ENCODE measurements at regions not wholly inside any gene's neighbourhood (a gene's known extent, or its start where the extent isn't known, plus 50 kb on each side); places are given as distances from the start of the nearest gene placed in this dataset.

DNA sequence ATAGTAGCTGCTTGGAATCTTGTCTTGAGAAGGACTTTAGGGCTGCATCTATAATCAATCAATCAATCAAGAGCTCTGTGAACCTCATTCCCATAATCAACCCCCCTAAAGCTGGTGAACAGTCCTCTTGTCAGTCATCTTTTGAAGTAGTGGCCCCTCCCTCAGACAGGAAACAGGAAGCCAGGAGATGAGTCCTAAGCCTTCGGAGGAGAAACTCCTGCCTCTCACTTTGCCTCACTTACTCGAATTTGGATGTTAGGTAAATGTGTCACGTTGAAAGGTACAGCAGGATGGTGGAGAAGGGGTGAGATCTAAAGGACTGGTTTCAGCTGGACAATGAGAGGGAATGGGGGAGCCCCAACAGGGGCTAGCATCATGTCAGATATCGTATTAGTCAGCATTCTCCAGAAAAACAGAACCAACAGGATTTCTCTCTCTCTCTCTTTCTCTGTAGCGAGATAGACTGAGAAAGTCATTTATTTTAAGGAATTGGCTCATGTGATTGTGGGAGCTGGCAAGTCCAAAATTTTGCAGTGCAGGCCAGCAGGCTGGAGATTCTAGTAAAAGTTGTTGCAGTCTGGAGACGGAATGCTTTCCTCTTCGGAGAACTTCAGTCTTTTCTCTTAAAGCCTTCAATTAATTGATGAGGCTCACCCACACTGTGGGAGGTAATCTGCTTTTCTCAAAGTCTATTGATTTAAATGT, 144.4 kb upstream of the PWP1 start:
- peaks cover 3% of the 10 kb centered on the region for H3K36me3 Mint-ChIP-seq (ENCODE audit: insufficient read depth)
- H3K9me3 Mint-ChIP-seq, result no peaks in the 10 kb centered on the region
- H3K27me3 Mint-ChIP-seq, result no peaks in the 10 kb centered on the region
- no peak overlapping the region for H3K27ac Mint-ChIP-seq (ENCODE audit: low read depth)
- DNase-seq (ENCODE audit: low spot score in 2 of 2) (no peak), ATAC-seq (replicated peaks; ENCODE audit: extremely low read depth, poor library complexity, severe bottlenecking) (no peak)
- no peak overlapping the region for H3K4me3 Mint-ChIP-seq
- peaks cover 5% of the 10 kb centered on the region for H3K4me1 Mint-ChIP-seq

- Mint-ChIP-seq H3K36me3 (ENCODE audit: insufficient read depth) (peaks cover 7% of the 10 kb centered on the region), H3K4me3 (no peak overlapping the region), H3K9me3 (no peaks in the 10 kb centered on the region), H3K4me1 (peaks cover 5% of the 10 kb centered on the region), H3K27ac (ENCODE audit: low read depth) (no peak overlapping the region), H3K27me3 (no peaks in the 10 kb centered on the region)
- DNase-seq (ENCODE audit: low spot score in 2 of 2) (no peak), ATAC-seq (replicated peaks; ENCODE audit: extremely low read depth, poor library complexity, severe bottlenecking) (no peak)
Observed at GRCh38 chr12:107543416-107543815, 142.2 kb upstream of the PWP1 start.

DNA sequence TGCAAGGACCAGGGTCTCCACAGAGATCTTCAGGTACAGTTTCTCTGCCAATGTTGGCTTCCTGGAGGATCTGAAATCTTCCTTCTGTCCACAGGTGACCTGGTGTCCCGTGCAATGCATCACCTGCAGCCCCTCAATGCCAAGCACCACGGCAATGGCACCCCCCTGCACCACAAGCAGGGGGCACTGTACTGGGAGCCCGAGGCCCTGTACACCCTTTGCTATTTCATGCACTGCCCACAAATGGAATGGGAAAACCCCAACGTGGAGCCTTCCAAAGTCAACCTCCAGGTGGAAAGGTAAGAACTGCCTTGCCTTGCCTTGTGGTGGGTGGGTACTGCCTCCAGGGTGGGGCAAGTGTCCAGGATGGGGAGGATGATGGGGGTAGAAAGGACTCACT, 141.8 kb upstream of the PWP1 start:
- no peaks in the 10 kb centered on the region for H3K9me3 Mint-ChIP-seq
- DNase-seq (ENCODE audit: low spot score in 2 of 2) (no peak), ATAC-seq (replicated peaks; ENCODE audit: extremely low read depth, poor library complexity, severe bottlenecking) (no peak)
- H3K27me3 Mint-ChIP-seq, result no peaks in the 10 kb centered on the region
- H3K36me3 Mint-ChIP-seq (ENCODE audit: insufficient read depth), result peaks cover 7% of the 10 kb centered on the region
- no peak overlapping the region for H3K27ac Mint-ChIP-seq (ENCODE audit: low read depth)
- no peak overlapping the region for H3K4me3 Mint-ChIP-seq
- peaks cover 5% of the 10 kb centered on the region for H3K4me1 Mint-ChIP-seq

DNA sequence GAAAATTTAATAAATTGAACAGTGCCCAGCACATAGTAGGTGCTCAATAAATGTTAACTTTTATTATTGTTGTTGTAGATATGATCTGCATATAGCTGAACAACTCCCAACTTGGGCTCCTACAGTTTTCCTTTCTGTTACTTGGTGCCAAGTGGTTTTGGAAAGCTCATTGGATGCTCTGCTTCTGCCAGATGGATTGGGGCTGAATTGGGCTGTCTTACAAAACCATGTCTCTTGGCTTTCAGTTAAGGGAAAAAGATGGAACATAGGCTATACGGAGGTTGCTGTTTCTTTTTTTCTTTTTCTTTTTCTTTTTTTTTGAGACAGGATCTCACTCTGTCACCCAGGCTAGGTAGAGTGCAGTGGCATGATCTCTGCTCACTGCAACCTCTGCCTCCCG, 140.7 kb upstream of the PWP1 start:
- H3K36me3 Mint-ChIP-seq (ENCODE audit: insufficient read depth), result peaks cover 7% of the 10 kb centered on the region
- DNase-seq (ENCODE audit: low spot score in 2 of 2), result no peak
- no peak overlapping the region for H3K27ac Mint-ChIP-seq (ENCODE audit: low read depth)
- H3K9me3 Mint-ChIP-seq, result no peaks in the 10 kb centered on the region
- no peak overlapping the region for H3K4me3 Mint-ChIP-seq
- ATAC-seq (replicated peaks; ENCODE audit: extremely low read depth, poor library complexity, severe bottlenecking), result no peak
- peaks cover 5% of the 10 kb centered on the region for H3K4me1 Mint-ChIP-seq
- H3K27me3 Mint-ChIP-seq, result no peaks in the 10 kb centered on the region

- DNase-seq (ENCODE audit: low spot score in 2 of 2) (no peak), ATAC-seq (replicated peaks; ENCODE audit: extremely low read depth, poor library complexity, severe bottlenecking) (no peak)
- Mint-ChIP-seq H3K27me3 (no peaks in the 10 kb centered on the region), H3K4me3 (no peak overlapping the region), H3K36me3 (ENCODE audit: insufficient read depth) (peaks cover 7% of the 10 kb centered on the region), H3K4me1 (peaks cover 5% of the 10 kb centered on the region), H3K9me3 (no peaks in the 10 kb centered on the region), H3K27ac (ENCODE audit: low read depth) (no peak overlapping the region)
Observed at GRCh38 chr12:107545737-107546353, 139.8 kb upstream of the PWP1 start.

- no peaks in the 10 kb centered on the region for H3K9me3 Mint-ChIP-seq
- H3K4me3 Mint-ChIP-seq, result no peak overlapping the region
- no peak overlapping the region for H3K27ac Mint-ChIP-seq (ENCODE audit: low read depth)
- no peaks in the 10 kb centered on the region for H3K27me3 Mint-ChIP-seq
- no peak for ATAC-seq (replicated peaks; ENCODE audit: extremely low read depth, poor library complexity, severe bottlenecking)
- DNase-seq (ENCODE audit: low spot score in 2 of 2), result no peak
- peaks cover 5% of the 10 kb centered on the region for H3K4me1 Mint-ChIP-seq
- H3K36me3 Mint-ChIP-seq (ENCODE audit: insufficient read depth), result peaks cover 7% of the 10 kb centered on the region
Observed at GRCh38 chr12:107547389-107547788, 138.2 kb upstream of the PWP1 start.

GRCh38 chr12:107549651-107550480, 135.7 kb upstream of the PWP1 start:
- H3K4me1 Mint-ChIP-seq, result peaks cover 5% of the 10 kb centered on the region
- ATAC-seq (replicated peaks; ENCODE audit: extremely low read depth, poor library complexity, severe bottlenecking), result no peak
- no peak for DNase-seq (ENCODE audit: low spot score in 2 of 2)
- H3K4me3 Mint-ChIP-seq, result no peak overlapping the region
- no peaks in the 10 kb centered on the region for H3K9me3 Mint-ChIP-seq
- no peaks in the 10 kb centered on the region for H3K27me3 Mint-ChIP-seq
- H3K36me3 Mint-ChIP-seq (ENCODE audit: insufficient read depth), result peaks cover 6% of the 10 kb centered on the region
- no peak overlapping the region for H3K27ac Mint-ChIP-seq (ENCODE audit: low read depth)

GRCh38 chr12:107551434-107551833, 134.2 kb upstream of the PWP1 start:
- Mint-ChIP-seq H3K36me3 (ENCODE audit: insufficient read depth) (peaks cover 4% of the 10 kb centered on the region), H3K4me1 (no peaks in the 10 kb centered on the region), H3K27me3 (no peaks in the 10 kb centered on the region), H3K9me3 (no peaks in the 10 kb centered on the region), H3K4me3 (no peak overlapping the region), H3K27ac (ENCODE audit: low read depth) (no peak overlapping the region)
- no peak for DNase-seq (ENCODE audit: low spot score in 2 of 2)
- ATAC-seq (replicated peaks; ENCODE audit: extremely low read depth, poor library complexity, severe bottlenecking), result no peak

DNA sequence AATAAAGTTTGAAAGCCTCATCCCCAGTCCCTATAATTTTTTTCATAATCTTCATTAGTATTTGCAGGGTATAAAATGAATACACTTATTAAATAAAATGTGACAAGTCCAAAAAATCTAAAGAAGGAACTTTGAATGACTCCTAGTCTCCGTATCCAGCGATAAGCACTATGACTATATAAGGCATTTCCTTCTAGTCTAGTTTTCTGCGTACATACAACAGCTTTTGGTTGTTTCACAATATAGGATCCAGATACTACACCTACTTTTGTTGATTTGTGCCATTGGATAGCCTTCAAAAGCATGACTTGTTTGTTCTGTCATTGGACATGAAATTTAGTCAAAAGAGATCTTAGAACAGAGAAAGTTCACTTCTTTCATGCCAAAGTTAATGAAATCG, 133.3 kb upstream of the PWP1 start:
- DNase-seq (ENCODE audit: low spot score in 2 of 2) (no peak), ATAC-seq (replicated peaks; ENCODE audit: extremely low read depth, poor library complexity, severe bottlenecking) (no peak)
- Mint-ChIP-seq H3K36me3 (ENCODE audit: insufficient read depth) (peaks cover 4% of the 10 kb centered on the region), H3K27me3 (no peaks in the 10 kb centered on the region), H3K4me3 (no peak overlapping the region), H3K4me1 (no peaks in the 10 kb centered on the region), H3K27ac (ENCODE audit: low read depth) (no peak overlapping the region), H3K9me3 (no peaks in the 10 kb centered on the region)

DNA sequence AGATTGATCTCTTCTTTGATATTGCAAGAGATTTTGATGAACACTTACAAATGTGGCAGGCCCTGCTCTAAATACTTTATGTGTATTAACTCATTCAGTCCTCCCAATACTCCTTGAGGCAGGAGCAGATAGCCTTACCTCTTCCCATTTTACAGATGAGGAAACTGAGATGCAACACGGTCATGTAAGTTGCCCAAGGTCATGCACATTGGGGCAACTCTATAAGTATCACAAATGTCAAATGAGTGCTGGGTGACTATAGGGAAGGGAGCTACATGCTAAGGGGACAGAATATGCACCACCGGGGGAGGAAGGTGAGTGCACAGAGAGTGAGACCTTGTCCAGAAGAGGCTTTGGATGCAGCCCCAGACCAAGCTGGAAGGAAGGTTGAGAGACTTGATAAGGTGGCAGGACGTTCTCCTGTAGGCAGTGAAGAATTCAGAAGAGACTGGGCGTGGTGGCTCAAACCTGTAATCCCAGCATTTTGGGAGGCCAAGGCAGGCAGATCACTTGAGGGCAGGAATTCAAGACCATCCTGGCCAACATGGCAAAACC, 132.3 kb upstream of the PWP1 start:
- no peaks in the 10 kb centered on the region for H3K27me3 Mint-ChIP-seq
- no peak overlapping the region for H3K4me3 Mint-ChIP-seq

GRCh38 chr12:107554941-107555340, 130.7 kb upstream of the PWP1 start:
- H3K4me1 Mint-ChIP-seq, result no peaks in the 10 kb centered on the region
- H3K9me3 Mint-ChIP-seq, result no peaks in the 10 kb centered on the region
- H3K27me3 Mint-ChIP-seq, result no peaks in the 10 kb centered on the region
- ATAC-seq (replicated peaks; ENCODE audit: extremely low read depth, poor library complexity, severe bottlenecking) (no peak), DNase-seq (ENCODE audit: low spot score in 2 of 2) (no peak)
- peaks cover 2% of the 10 kb centered on the region for H3K36me3 Mint-ChIP-seq (ENCODE audit: insufficient read depth)
- H3K27ac Mint-ChIP-seq (ENCODE audit: low read depth), result no peak overlapping the region
- H3K4me3 Mint-ChIP-seq, result no peak overlapping the region

More for the DNA sequence above, 132.3 kb upstream of the PWP1 start:
- DNase-seq (ENCODE audit: low spot score in 2 of 2) (no peak), ATAC-seq (replicated peaks; ENCODE audit: extremely low read depth, poor library complexity, severe bottlenecking) (no peak)
- Mint-ChIP-seq H3K9me3 (no peaks in the 10 kb centered on the region), H3K4me1 (no peaks in the 10 kb centered on the region), H3K36me3 (ENCODE audit: insufficient read depth) (peaks cover 2% of the 10 kb centered on the region), H3K27ac (ENCODE audit: low read depth) (no peak overlapping the region)

DNA sequence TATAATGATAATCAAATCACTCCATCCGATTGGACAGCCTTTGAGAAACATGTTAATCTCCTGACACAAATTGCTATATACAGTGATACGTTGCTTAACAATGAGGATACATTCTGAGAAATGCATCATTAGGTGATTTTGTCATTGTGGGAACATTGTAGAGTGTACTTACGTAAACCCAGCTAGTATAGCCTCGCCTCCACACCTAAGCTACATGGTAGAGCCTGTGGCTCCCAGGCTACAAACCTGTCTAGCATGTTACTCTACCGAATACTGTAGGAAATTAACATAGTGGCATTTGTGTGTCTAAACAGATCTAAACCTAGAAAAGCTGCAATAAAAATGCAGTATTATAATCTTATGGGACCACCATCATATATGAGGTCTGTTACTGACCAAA, 128.6 kb upstream of the PWP1 start:
- Mint-ChIP-seq H3K36me3 (ENCODE audit: insufficient read depth) (peaks cover 2% of the 10 kb centered on the region), H3K4me3 (no peak overlapping the region), H3K27ac (ENCODE audit: low read depth) (no peak overlapping the region), H3K9me3 (no peaks in the 10 kb centered on the region), H3K27me3 (no peaks in the 10 kb centered on the region), H3K4me1 (no peaks in the 10 kb centered on the region)
- DNase-seq (ENCODE audit: low spot score in 2 of 2) (no peak), ATAC-seq (replicated peaks; ENCODE audit: extremely low read depth, poor library complexity, severe bottlenecking) (no peak)

All from central memory CD8-positive, alpha-beta T cell (primary cell).